ENCODE measurements at regions not wholly inside any gene's neighbourhood (a gene's known extent, or its start where the extent isn't known, plus 50 kb on each side); places are given as distances from the start of the nearest gene placed in this dataset.

DNA sequence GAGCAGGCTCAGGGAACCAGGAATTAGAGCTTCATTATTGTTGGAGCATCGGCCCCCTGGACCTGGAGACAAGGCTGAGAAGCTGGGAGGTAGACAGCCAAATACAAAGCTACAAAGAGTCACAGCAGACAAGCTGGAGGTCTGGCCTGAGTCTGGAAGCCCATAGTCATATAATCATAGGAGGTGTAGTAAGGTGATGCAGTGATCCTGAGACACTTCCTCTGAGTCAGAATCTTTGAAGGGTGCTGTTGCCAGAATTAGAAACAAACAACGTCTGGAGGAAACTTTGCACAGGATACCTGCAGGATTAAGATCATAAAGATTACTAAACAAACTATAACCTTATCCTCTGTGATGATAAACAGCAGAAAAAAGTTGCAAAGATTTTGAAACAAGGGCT is 213.8 kb downstream of the DSC3 start:
- Histone ChIP-seq H3K9me3 (ENCODE audit: low read depth) (no peaks in the 10 kb centered on the region), H3K36me3 (no peaks in the 10 kb centered on the region), H3K27ac (no peak overlapping the region), H3K4me1 (ENCODE audit: low read depth) (no peaks in the 10 kb centered on the region), H3K4me3 (no peak overlapping the region), H3K27me3 (no peaks in the 10 kb centered on the region)
- DNase-seq (ENCODE audit: low read depth in 1 of 2, low spot score in 1 of 2): no peak
- TF ChIP-seq CTCF (IDR thresholded peaks at IDR 0.05; ENCODE audit: low read depth, low read length): no peak

- Histone ChIP-seq H3K4me1 (ENCODE audit: low read depth) (no peaks in the 10 kb centered on the region), H3K9me3 (ENCODE audit: low read depth) (no peaks in the 10 kb centered on the region), H3K27ac (no peak overlapping the region), H3K27me3 (no peaks in the 10 kb centered on the region), H3K36me3 (no peaks in the 10 kb centered on the region), H3K4me3 (no peak overlapping the region)
- no peak for TF ChIP-seq CTCF (IDR thresholded peaks at IDR 0.05; ENCODE audit: low read depth, low read length)
- no peak for DNase-seq (ENCODE audit: low read depth in 1 of 2, low spot score in 1 of 2)
These were observed 222.9 kb downstream of the DSC3 start for GRCh38 chr18:30819619-30820018.

- Histone ChIP-seq H3K4me1 (ENCODE audit: low read depth) (no peaks in the 10 kb centered on the region), H3K27me3 (no peaks in the 10 kb centered on the region), H3K4me3 (no peak overlapping the region), H3K9me3 (ENCODE audit: low read depth) (no peaks in the 10 kb centered on the region), H3K27ac (no peak overlapping the region), H3K36me3 (no peaks in the 10 kb centered on the region)
- no peak for TF ChIP-seq CTCF (IDR thresholded peaks at IDR 0.05; ENCODE audit: low read depth, low read length)
- no peak for DNase-seq (ENCODE audit: low read depth in 1 of 2, low spot score in 1 of 2)
These were observed 228.1 kb downstream of the DSC3 start for GRCh38 chr18:30814446-30814845.

- H3K36me3 ChIP-seq: no peaks in the 10 kb centered on the region
- H3K4me3 ChIP-seq: no peak overlapping the region
- no peak for DNase-seq (ENCODE audit: low read depth in 1 of 2, low spot score in 1 of 2)
- H3K9me3 ChIP-seq (ENCODE audit: low read depth): no peaks in the 10 kb centered on the region
- no peak overlapping the region for H3K27ac ChIP-seq
- no peaks in the 10 kb centered on the region for H3K27me3 ChIP-seq
- H3K4me1 ChIP-seq (ENCODE audit: low read depth): no peaks in the 10 kb centered on the region
- no peak for TF ChIP-seq CTCF (IDR thresholded peaks at IDR 0.05; ENCODE audit: low read depth, low read length)
These were observed 231.0 kb downstream of the DSC3 start for GRCh38 chr18:30811580-30811979.

DNA sequence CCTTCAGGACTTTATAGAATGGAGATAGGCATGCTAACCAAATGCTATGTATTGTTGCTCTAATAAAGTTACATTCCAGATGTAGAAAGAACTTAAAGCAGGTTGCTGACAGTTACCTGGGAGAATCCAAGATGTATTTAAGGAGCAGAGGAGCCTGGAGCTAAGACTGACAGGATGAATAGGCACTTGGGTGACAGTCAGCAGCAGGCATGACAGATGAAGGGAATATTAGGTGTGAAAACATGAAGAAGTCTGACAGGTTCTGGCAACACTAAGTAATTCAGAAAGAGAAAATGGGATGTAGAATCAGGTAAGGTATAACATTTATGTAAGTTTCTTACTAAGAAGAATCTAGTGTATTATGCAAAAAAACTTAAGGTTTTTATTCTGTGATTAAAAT is 232.0 kb downstream of the DSC3 start:
- no peaks in the 10 kb centered on the region for H3K36me3 ChIP-seq
- H3K4me3 ChIP-seq: no peak overlapping the region
- TF ChIP-seq CTCF (IDR thresholded peaks at IDR 0.05; ENCODE audit: low read depth, low read length): no peak
- no peak for DNase-seq (ENCODE audit: low read depth in 1 of 2, low spot score in 1 of 2)
- H3K9me3 ChIP-seq (ENCODE audit: low read depth): no peaks in the 10 kb centered on the region
- no peak overlapping the region for H3K27ac ChIP-seq
- no peaks in the 10 kb centered on the region for H3K4me1 ChIP-seq (ENCODE audit: low read depth)
- no peaks in the 10 kb centered on the region for H3K27me3 ChIP-seq

GRCh38 chr18:30806823-30807222 is 235.7 kb downstream of the DSC3 start:
- H3K4me1 ChIP-seq (ENCODE audit: low read depth): no peaks in the 10 kb centered on the region

More at GRCh38 chr18:30806823-30807222, 235.7 kb downstream of the DSC3 start:
- Histone ChIP-seq H3K9me3 (ENCODE audit: low read depth) (no peaks in the 10 kb centered on the region), H3K4me3 (no peak overlapping the region), H3K27ac (no peak overlapping the region), H3K27me3 (no peaks in the 10 kb centered on the region), H3K36me3 (no peaks in the 10 kb centered on the region)
- TF ChIP-seq CTCF (IDR thresholded peaks at IDR 0.05; ENCODE audit: low read depth, low read length): no peak
- DNase-seq (ENCODE audit: low read depth in 1 of 2, low spot score in 1 of 2): no peak
